Ureter (tissue), 1 donor: ENCODE measurements at regions not wholly inside any gene's neighbourhood (a gene's known extent, or its start where the extent isn't known, plus 50 kb on each side); places are given as distances from the start of the nearest gene placed in this dataset.

Source experiments
- DNase-seq: peaks from one replicate; pipeline ENCODE4 v3.0.0-alpha.2; 2020; ENCODE audit warnings: low spot score
- donor health status: DM: yes; HTN: yes; CAD: no.

GRCh38 chr2:12113412-12113811 lies 367.0 kb downstream of the LPIN1 start:
- no peak for DNase-seq

- no peak for DNase-seq
These were observed 368.4 kb downstream of the LPIN1 start for GRCh38 chr2:12114816-12115215.

GRCh38 chr2:12116228-12116750 lies 369.9 kb downstream of the LPIN1 start:
- DNase-seq = no peak

GRCh38 chr2:12119841-12120240 lies 373.4 kb downstream of the LPIN1 start:
- no peak for DNase-seq

GRCh38 chr2:12120281-12121150 lies 374.1 kb downstream of the LPIN1 start:
- no peak for DNase-seq

GRCh38 chr2:12124790-12125189 lies 378.4 kb downstream of the LPIN1 start:
- no peak for DNase-seq

- no peak for DNase-seq
These were observed 379.9 kb downstream of the LPIN1 start for GRCh38 chr2:12126318-12126717.

GRCh38 chr2:12127638-12128037 lies 381.2 kb downstream of the LPIN1 start:
- DNase-seq = no peak

- no peak for DNase-seq
These were observed 385.5 kb downstream of the LPIN1 start for GRCh38 chr2:12131975-12132374.

- DNase-seq = no peak
These were observed 395.3 kb downstream of the LPIN1 start for GRCh38 chr2:12141618-12142258.

GRCh38 chr2:12151716-12152115 lies 405.3 kb downstream of the LPIN1 start:
- DNase-seq = no peak

GRCh38 chr2:12152888-12153287 lies 406.5 kb downstream of the LPIN1 start:
- DNase-seq = no peak

- DNase-seq = no peak
These were observed 409.0 kb downstream of the LPIN1 start for GRCh38 chr2:12155303-12156051.

GRCh38 chr2:12156349-12156748 lies 409.9 kb downstream of the LPIN1 start:
- DNase-seq = no peak

- DNase-seq = no peak
These were observed 414.7 kb downstream of the LPIN1 start for GRCh38 chr2:12161085-12161484.

- no peak for DNase-seq
These were observed 416.1 kb downstream of the LPIN1 start for GRCh38 chr2:12162269-12163247.

GRCh38 chr2:12163866-12164265 lies 417.4 kb downstream of the LPIN1 start:
- no peak for DNase-seq

GRCh38 chr2:12164689-12165088 lies 418.3 kb downstream of the LPIN1 start:
- DNase-seq = no peak

- no peak for DNase-seq
These were observed 421.3 kb downstream of the LPIN1 start for GRCh38 chr2:12167525-12168317.

- no peak for DNase-seq
These were observed 421.9 kb downstream of the LPIN1 start for GRCh38 chr2:12168354-12168753.
